NCI-H774 (cell line): ENCODE measurements at regions not wholly inside any gene's neighbourhood (a gene's known extent, or its start where the extent isn't known, plus 50 kb on each side); places are given as distances from the start of the nearest gene placed in this dataset.

Source experiments
- DNase-seq: peaks from one replicate; lab custom pipeline; 2025; lab: John Stamatoyannopoulos, UW

DNA sequence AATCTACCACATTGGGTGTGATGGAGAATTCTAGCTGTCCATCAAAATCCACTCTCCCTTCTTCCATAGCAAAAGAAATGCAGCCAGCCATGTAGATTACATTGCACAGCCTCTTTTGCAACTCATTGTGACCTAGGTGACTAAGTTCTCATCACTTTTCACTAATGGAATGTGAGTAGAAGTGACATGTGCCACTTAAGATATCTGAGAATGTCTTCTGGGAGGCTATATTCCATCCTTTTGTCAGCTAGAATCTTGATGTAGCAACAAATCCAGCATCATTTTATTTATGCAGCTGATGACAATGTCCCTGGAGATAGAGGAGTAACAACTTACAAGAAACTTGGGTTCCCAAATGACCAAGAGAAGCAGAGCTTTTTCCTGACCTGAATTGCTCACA, 61.5 kb upstream of the API5 start:
- no peak for DNase-seq

DNA sequence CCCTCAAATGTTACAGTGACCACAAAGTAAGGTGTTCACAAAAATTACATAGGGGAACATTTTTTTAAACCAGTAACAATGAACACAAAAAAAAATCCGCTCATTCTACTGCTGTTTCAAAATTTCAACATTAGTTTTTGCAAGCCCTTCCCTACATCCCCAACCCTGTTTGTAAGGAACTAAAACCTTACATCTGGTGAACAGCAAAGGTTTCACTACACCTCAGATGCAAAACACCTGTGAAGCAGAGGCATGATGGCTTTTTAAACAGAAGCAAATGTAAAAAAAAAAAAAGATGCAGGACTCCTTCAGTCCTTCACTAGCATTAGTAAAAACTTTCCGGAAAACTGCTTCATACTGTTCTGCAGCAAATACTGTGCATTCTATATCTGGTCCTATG, 50.0 kb upstream of the API5 start:
- no peak for DNase-seq
